Liver (tissue), 3 donors: ENCODE measurements at regions not wholly inside any gene's neighbourhood (a gene's known extent, or its start where the extent isn't known, plus 50 kb on each side); places are given as distances from the start of the nearest gene placed in this dataset.
A peak's percentile ranks its signal among the peaks of the same experiment; 100 is the strongest.

ENCODE experiments used
- CTCF ChIP-seq: fragments of 150-350 bp; IDR thresholded peaks from 2 replicates; pipeline ENCODE4 v1.5.1; 2017; ENCODE audit warnings: improper control_type of control experiment, low read depth, low read length; ENCODE audit not compliant: missing input control
- EGR1 ChIP-seq, 2 donors: IDR thresholded peaks; 2 replicates each; pipeline ENCODE4 v1.6.1; 2016 to 2018; ENCODE audit warnings: antibody characterized with exemption in 2 of 2, low read depth in 2 of 2
- JUND ChIP-seq, 2 donors: IDR thresholded peaks; 2 replicates each; pipeline ENCODE4 v1.6.1; 2016; ENCODE audit warnings: antibody characterized with exemption in 2 of 2
- SP1 ChIP-seq: IDR thresholded peaks from 2 replicates; pipeline ENCODE4 v1.6.1; 2018; ENCODE audit warnings: antibody characterized with exemption, mild to moderate bottlenecking
- donor health status: healthy.
- donor health status: healthy.

DNA sequence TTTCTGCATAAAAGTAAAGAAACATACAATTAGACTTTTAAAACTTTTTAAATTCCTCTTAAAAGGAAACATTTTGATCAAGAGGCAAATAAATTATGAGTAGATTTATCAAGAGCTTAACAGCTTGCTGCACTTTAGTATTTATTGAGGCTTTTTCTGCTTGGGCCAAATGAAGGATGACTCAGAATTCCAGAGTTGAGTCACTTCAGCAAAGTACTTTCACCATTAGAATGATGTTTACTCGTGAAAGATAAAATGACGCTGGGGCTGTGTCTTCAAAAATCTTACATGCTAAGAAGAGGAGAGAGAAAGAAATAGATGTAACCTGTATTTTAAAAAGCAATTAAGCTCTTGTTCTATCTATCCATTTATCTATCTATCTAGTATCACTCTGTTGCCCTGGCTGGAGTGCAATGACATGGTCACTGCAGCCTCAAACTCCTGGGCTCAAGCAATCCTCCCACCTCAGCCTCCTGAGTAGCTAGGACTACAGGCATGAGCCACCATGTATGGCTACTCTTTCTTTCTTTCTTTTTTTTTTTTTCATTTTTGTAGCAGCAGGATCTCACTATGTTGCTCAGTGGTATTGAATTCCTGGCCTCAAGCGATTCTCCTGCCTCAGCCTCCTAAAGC, 75.3 kb upstream of the RIOK3 start:
- TF ChIP-seq EGR1 (IDR thresholded peaks at IDR 0.05; ENCODE audit: low read depth in 2 of 2) (no peak), CTCF (no peak), SP1 (no peak), JUND (IDR thresholded peaks at IDR 0.05) (peak; percentile 41 to 93)
